Adrenal gland (tissue), 9 donors: ENCODE measurements at regions not wholly inside any gene's neighbourhood (a gene's known extent, or its start where the extent isn't known, plus 50 kb on each side); places are given as distances from the start of the nearest gene placed in this dataset.

Experiments
- DNase-seq, 7 donors: peaks; one replicate each; pipeline ENCODE4 v3.0.0-alpha.2; 2019 to 2020
- H3K27ac ChIP-seq, 5 donors: fragments of 200-600 bp; sonication (generic) in 4 of 5; 1 replicate in 3 of 5; 2 replicates in 2 of 5; pipeline versions ENCODE4 v1.5.1 to v1.8.0; 2016 to 2020; ENCODE audit warnings: mild to moderate bottlenecking in 1 of 5
- H3K27me3 ChIP-seq: fragments of 200-600 bp; 2 replicates; pipeline ENCODE4 v1.8.0; 2021
- H3K36me3 ChIP-seq, 2 donors: fragments of 200-600 bp; replicated peaks in 1 of 2; 1 replicate in 1 of 2; 2 replicates in 1 of 2; pipeline versions ENCODE4 v1.5.1 to v1.8.0; 2018 to 2022
- H3K4me1 ChIP-seq, 2 donors: fragments of 200-600 bp; replicated peaks in 1 of 2; 1 replicate in 1 of 2; 2 replicates in 1 of 2; pipeline versions ENCODE4 v1.5.1 to v1.8.0; 2018 to 2021
- H3K4me3 ChIP-seq, 4 donors: fragments of 200-600 bp; sonication (generic) in 3 of 4; one replicate each; pipeline ENCODE4 v1.5.1; 2016 to 2018
- H3K9me3 ChIP-seq, 3 donors: fragments of 200-600 bp; sonication (generic) in 1 of 3; replicated peaks in 1 of 3; 1 replicate in 2 of 3; 2 replicates in 1 of 3; pipeline versions ENCODE4 v1.5.1 to v1.8.0; 2016 to 2021
- CTCF ChIP-seq, 6 experiments: fragments of 450-650 bp in 4 of 6; fragments of 200-600 bp in 2 of 6; sonication (generic) in 1 of 6; IDR thresholded peaks; 1 replicate in 5 of 6; 2 replicates in 1 of 6; pipeline versions ENCODE4 v1.5.1 to v1.8.0; 2016 to 2021; ENCODE audit warnings: antibody characterized with exemption in 6 of 6, mild to moderate bottlenecking in 2 of 6, moderate library complexity in 1 of 6
- POLR2A ChIP-seq, 2 donors: fragments of 450-650 bp; IDR thresholded peaks; one replicate each; pipeline ENCODE4 v1.6.1; 2017; ENCODE audit warnings: antibody characterized with exemption in 2 of 2, mild to moderate bottlenecking in 2 of 2, moderate library complexity in 1 of 2
- WGBS, 4 donors: extraction: QIAGEN DNeasy Blood & Tissue Kit in 2 of 4; methylation state at CpG; one replicate each; pipeline versions ENCODE4 v1.1.5 to v1.1.7; 2013 to 2017; 5-methylcytosine and 5-hydroxymethylcytosine counted together
- intact Hi-C, 2 donors: fragments of 100-400 bp; cut with DNase I; formaldehyde crosslinking; loops; one replicate each; pipeline versions ENCODE4 v1.14.1 to v1.15.0; 2022 to 2023
- donor health status: healthy with polysubstance abuse.
- donor health status: Bipolar disorder and iron deficiency.
- donor health status: DM: yes; HTN: yes; CAD: no.
- donor health status: DM: no; HTN: no; CAD: no.
- donor health status: DM: no; HTN: no; CAD: no.

GRCh38 chr5:23268136-23268535 lies 239.3 kb upstream of the PRDM9 start:
- Histone ChIP-seq H3K4me3 (no peak overlapping the region), H3K4me1 (no peaks in the 10 kb centered on the region), H3K36me3 (no peaks in the 10 kb centered on the region), H3K27me3 (no peaks in the 10 kb centered on the region), H3K9me3 (no peaks in the 10 kb centered on the region), H3K27ac (no peak overlapping the region)
- 56 to 64% (median 61%) methylated on average over 10 of the region's 10 CpGs for WGBS, 4 donors
- no peak for DNase-seq
- TF ChIP-seq POLR2A (IDR thresholded peaks at IDR 0.05) (no peak), CTCF (IDR thresholded peaks at IDR 0.05) (no peak)
- intact Hi-C loops: no loop called here

- 67 to 79% (median 72%) methylated on average over 1 of the region's 1 CpG for WGBS, 4 donors
- Histone ChIP-seq H3K4me3 (no peak overlapping the region), H3K9me3 (no peaks in the 10 kb centered on the region), H3K27ac (no peak overlapping the region), H3K36me3 (no peaks in the 10 kb centered on the region), H3K27me3 (no peaks in the 10 kb centered on the region), H3K4me1 (no peaks in the 10 kb centered on the region)
- no peak for DNase-seq
- TF ChIP-seq CTCF (IDR thresholded peaks at IDR 0.05) (no peak), POLR2A (IDR thresholded peaks at IDR 0.05) (no peak)
- intact Hi-C loops: no loop called here
Observed at GRCh38 chr5:23260621-23261020, 246.8 kb upstream of the PRDM9 start.

GRCh38 chr5:23257656-23258055 lies 249.8 kb upstream of the PRDM9 start:
- H3K4me1 ChIP-seq: no peaks in the 10 kb centered on the region
- TF ChIP-seq POLR2A (IDR thresholded peaks at IDR 0.05): no peak
- TF ChIP-seq CTCF (IDR thresholded peaks at IDR 0.05): no peak
- H3K4me3 ChIP-seq: no peak overlapping the region
- intact Hi-C loops: no loop called here
- DNase-seq: peak in 2 of 7 donors; percentile 16 to 25
- no peaks in the 10 kb centered on the region for H3K36me3 ChIP-seq
- H3K9me3 ChIP-seq: no peaks in the 10 kb centered on the region
- no peak overlapping the region for H3K27ac ChIP-seq
- H3K27me3 ChIP-seq: no peaks in the 10 kb centered on the region

GRCh38 chr5:23253621-23254198 lies 253.7 kb upstream of the PRDM9 start:
- Histone ChIP-seq H3K9me3 (no peaks in the 10 kb centered on the region), H3K27ac (no peak overlapping the region), H3K4me3 (no peak overlapping the region), H3K4me1 (no peaks in the 10 kb centered on the region), H3K36me3 (no peaks in the 10 kb centered on the region), H3K27me3 (no peaks in the 10 kb centered on the region)
- no peak for DNase-seq
- no peak for TF ChIP-seq POLR2A (IDR thresholded peaks at IDR 0.05)
- TF ChIP-seq CTCF (IDR thresholded peaks at IDR 0.05): no peak
- intact Hi-C loops: no loop called here
- 52 to 73% (median 56%) methylated on average over 1 of the region's 1 CpG for WGBS, 4 donors
